ENCODE measurements at regions not wholly inside any gene's neighbourhood (a gene's known extent, or its start where the extent isn't known, plus 50 kb on each side); places are given as distances from the start of the nearest gene placed in this dataset.
"Not testable (repeated sequence)": the region's sequence is repeated elsewhere in the genome, so short reads cannot be mapped to it uniquely, and the experiment has no call there.

- no peak for DNase-seq
- intact Hi-C loops (cut with DNase I) = no loop called here
Observed at GRCh38 chr16:73140929-73141328, 93.0 kb upstream of the ZFHX3 start.

- intact Hi-C loops (cut with DNase I) = no loop called here
Observed at GRCh38 chr16:73131156-73131862, 83.4 kb upstream of the ZFHX3 start.

DNA sequence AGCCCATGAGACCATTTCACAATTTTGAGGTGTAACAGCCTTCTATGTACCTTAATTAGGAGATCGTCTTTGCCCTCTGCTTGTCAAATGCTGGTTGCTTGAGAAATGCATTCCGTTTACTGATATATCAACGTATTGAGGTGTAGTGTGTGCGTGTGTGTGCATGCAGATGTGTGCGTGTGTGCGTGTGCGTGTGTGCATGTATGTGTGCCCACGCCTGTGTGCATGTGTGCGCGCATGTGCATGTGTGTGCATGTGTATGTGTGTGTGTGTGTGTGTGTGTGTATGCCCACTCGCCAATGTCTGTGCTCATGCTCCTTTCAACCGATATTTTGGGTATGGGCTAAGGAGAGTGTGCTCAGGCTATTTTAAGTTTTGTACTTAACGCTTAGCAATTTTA, 81.5 kb upstream of the ZFHX3 start:
- intact Hi-C loops (cut with DNase I) = no loop called here

More at GRCh38 chr16:73131156-73131862, 83.4 kb upstream of the ZFHX3 start:
- no peak for DNase-seq

GRCh38 chr16:73126525-73126853, 78.6 kb upstream of the ZFHX3 start:
- DNase-seq = no peak
- intact Hi-C loops (cut with DNase I) = no loop called here

More for the DNA sequence above, 81.5 kb upstream of the ZFHX3 start:
- DNase-seq = no peak

DNA sequence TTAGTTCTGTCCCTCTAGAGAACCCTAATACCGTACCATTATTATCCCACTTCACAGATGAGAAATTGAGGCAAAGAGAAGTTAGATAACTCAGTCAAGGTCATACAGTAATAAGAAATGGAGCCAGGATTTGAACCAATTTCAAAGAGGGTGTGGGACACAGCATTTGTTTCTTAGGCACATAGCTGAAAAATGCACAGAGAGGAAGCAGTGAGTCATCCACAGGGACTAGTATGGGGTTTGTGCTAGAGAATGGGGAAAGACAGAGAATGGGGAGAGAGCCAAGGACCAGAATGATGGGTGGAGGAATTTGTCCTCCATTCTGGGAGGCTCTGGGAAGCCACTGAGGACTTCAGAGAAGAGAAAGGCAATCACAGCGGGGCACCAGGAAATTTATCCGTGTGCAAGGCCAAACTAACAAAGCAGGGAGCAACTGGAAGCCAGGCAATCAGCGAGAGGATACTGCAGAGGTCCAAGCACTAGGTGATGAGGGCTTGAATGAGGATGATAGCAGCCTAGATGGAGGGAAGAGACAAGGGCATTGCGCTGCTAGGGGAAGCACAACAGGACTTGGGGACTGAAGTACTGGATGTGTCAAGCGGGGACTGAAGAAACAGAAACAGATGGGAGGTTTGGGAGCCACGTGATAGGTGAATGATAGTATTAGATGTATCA, 78.1 kb upstream of the ZFHX3 start:
- DNase-seq = no peak
- intact Hi-C loops (cut with DNase I) = no loop called here

DNA sequence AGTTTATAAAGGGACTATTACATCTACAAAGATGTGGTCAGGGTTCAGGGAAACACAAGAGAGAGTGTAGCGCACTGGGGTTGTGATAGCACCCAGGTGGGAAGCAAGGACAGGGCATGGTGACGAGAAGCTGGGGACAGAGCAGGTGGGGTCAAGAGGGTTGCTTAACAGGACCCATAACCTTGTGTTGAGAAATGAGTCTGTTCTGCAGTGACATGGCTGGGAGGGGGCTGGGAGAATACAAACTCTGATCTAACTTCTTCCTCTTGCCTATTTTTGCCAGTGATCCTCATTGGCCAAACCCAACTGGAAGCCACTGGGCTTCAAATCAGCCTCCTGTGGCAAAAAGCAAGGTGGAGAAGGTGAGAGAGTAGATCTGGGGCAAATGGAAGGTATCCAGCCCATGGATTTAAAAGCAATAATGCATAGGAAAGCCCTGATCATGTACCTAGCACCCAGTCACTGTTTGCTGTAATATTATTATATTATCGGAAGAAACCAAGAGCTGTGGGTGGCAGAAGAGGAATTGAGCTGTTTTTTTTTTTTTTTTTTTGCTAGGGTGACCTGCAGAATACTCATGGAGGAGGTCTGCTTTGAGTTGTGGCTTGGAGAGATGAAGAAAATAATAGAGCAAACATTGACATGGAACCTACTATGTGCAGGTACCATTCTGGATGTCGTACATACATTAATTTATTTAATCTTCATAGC, 76.9 kb upstream of the ZFHX3 start:
- DNase-seq = peak in 16 of 42 donors; percentile 9 to 52 (median 16)
- intact Hi-C loops (cut with DNase I) = no loop called here

- no peak for DNase-seq
- intact Hi-C loops (cut with DNase I) = no loop called here
Observed at GRCh38 chr16:73124097-73124652, 76.2 kb upstream of the ZFHX3 start.

GRCh38 chr16:73122604-73123391, 74.9 kb upstream of the ZFHX3 start:
- DNase-seq = peak in 35 of 42 donors; percentile 11 to 64 (median 34)
- intact Hi-C loops (cut with DNase I) = no loop called here

DNA sequence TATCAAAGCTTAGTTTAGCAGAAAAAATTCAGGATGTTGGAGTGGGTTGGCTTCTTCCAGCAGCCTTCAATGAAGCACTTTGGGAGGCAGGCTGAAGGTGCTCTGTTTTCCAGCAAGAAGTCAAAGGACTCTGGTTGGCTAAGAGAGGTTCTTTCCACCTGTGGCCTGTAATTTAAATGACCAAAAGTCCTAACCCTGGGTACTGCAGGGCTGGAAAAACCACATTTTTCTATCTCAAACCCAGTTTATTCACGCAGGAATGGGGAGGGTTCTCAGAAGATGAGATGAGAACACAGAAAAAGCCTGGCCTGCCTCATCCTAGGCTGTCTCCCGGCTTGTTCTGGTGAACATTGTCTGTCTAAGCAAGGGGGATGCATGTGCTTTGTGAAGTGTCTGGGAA, 68.6 kb upstream of the ZFHX3 start:
- intact Hi-C loops (cut with DNase I) = no loop called here
- DNase-seq = no peak

DNA sequence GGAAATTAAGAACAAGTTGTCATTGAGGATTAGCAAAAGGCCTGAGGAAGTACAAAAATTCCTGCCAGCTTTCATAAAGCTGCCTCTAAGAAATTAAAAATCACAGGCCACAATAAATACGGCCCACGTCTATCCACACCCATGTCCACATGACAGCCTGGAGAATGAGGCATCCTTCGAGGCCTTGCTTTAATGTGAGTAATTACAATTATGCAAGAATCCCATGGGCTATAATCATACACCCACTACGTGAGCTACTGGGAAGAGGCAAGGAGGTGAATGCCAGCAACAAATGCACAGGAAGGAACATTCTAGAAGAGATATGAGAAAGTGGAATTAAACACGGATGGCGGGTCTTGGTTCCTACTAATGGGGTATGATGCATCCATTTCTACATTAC, 65.4 kb upstream of the ZFHX3 start:
- no peak for DNase-seq
- intact Hi-C loops (cut with DNase I) = no loop called here

DNA sequence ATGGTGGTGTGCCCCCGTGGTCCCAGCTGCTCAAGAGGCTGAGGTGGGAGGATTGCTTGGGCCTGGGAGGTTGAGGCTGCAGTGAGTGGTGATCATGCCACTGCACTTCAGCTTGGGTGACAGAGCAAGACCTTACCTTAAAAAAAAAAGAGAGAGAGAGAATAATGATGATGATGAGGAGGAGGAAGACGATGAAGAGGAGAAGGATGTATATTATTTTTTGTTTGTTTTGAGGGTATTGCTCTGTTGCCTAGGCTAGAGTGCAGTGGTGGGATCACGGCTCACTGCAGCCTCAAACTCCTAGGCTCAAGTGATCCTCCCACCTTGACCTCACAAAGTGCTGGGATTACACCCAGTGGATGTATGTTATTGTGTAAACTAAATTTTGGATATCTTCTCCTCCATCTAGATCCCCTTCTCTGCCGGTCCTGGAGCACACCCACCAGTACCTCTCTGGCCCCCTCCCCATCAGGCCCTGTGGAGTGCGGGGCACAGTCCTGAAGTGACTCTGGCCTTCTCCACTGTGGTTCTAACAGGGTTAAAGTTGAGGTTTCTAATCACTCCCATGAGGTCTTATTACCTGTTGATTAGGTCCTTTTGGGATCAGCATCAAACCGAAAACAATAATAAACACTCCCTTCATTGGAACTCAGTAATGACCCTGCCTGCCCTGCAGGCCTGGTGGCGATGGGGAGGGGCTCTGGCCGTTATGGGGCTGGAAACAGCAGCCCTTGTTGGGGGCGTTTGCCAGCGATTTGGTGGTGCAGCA, 60.5 kb upstream of the ZFHX3 start:
- intact Hi-C loops (cut with DNase I) = no loop called here

GRCh38 chr16:73107371-73107770, 59.4 kb upstream of the ZFHX3 start:
- intact Hi-C loops (cut with DNase I) = no loop called here
- peak in 9 of 42 donors; percentile 17 to 66 (median 32) for DNase-seq

More for the DNA sequence above, 60.5 kb upstream of the ZFHX3 start:
- no peak for DNase-seq

GRCh38 chr16:73106329-73107034, 58.6 kb upstream of the ZFHX3 start:
- intact Hi-C loops (cut with DNase I) = no loop called here
- no peak for DNase-seq

- intact Hi-C loops (cut with DNase I) = no loop called here
- DNase-seq = no peak
Observed at GRCh38 chr16:73101568-73101967, 53.6 kb upstream of the ZFHX3 start.

- intact Hi-C loops (cut with DNase I) = not testable (repeated sequence)
Observed at GRCh38 chr16:73099601-73100000, 51.7 kb upstream of the ZFHX3 start.

More at GRCh38 chr16:73099601-73100000, 51.7 kb upstream of the ZFHX3 start:
- not testable (repeated sequence) for DNase-seq
